ENCODE measurements at regions not wholly inside any gene's neighbourhood (a gene's known extent, or its start where the extent isn't known, plus 50 kb on each side); places are given as distances from the start of the nearest gene placed in this dataset.
"Not testable (repeated sequence)": the region's sequence is repeated elsewhere in the genome, so short reads cannot be mapped to it uniquely, and the experiment has no call there.

DNA sequence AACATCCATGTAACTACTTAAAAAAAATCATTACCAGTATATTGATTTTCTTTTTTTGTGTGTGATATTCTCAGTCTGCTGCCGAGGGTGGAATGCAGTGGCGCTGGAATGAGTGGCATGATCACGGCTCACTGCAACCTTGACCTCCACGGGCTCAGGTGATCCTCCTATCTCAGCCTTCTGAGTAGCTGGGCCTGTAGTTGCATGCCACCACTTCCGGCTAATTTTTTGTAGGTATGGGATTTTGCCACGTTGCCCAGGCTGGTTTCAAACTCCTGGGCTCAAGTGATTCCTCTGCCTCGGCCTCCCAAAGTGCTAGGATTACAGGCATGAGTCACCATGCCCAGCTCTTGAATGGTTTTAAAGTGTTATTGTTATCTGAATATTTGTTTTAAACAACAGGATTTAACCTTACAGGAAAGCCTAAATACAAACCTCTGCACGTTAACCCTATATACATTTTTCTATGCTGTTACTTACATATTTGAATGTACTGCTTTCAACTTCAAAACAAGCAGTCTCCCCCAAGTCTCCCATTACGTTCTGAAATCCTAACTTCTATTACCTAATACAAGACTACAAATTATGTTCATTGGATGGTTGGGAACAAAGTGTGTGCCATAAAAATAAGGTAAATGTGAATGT, 61.7 kb downstream of the KPNA2 start:
- Mint-ChIP-seq H3K4me3 (ENCODE audit: unreplicated experiment) (no peak overlapping the region), H3K27ac (ENCODE audit: low read depth, unreplicated experiment) (peak overlapping the region; percentile 42), H3K4me1 (ENCODE audit: insufficient read depth, unreplicated experiment) (no peaks in the 10 kb centered on the region), H3K27me3 (ENCODE audit: insufficient read depth, unreplicated experiment) (no peaks in the 10 kb centered on the region), H3K9me3 (ENCODE audit: unreplicated experiment) (no peaks in the 10 kb centered on the region), H3K36me3 (ENCODE audit: insufficient read depth, unreplicated experiment) (no peaks in the 10 kb centered on the region)
- peak; percentile 9 for DNase-seq (ENCODE audit: unreplicated experiment)
- TF ChIP-seq CTCF (IDR thresholded peaks at IDR 0.05; ENCODE audit: unreplicated experiment): no peak
- ChIA-PET CTCF (no interaction called here), POLR2A (interaction anchor here (0.6 kb wide), 1 partner anchor 62 kb away, joined by 3 read pairs; the partner anchor contains the start of gene KPNA2)
- intact Hi-C loops (cut with micrococcal nuclease): no loop called here
- no TSS peak for BruUV-seq (replicated peaks)

GRCh38 chr17:68099341-68099753, 63.8 kb downstream of the KPNA2 start:
- POLR2A ChIA-PET; intact Hi-C loops (cut with micrococcal nuclease); H3K27me3 Mint-ChIP-seq (ENCODE audit: insufficient read depth, unreplicated experiment); H3K27ac Mint-ChIP-seq (ENCODE audit: low read depth, unreplicated experiment); H3K9me3 Mint-ChIP-seq (ENCODE audit: unreplicated experiment); CTCF ChIA-PET; H3K36me3 Mint-ChIP-seq (ENCODE audit: insufficient read depth, unreplicated experiment); H3K4me3 Mint-ChIP-seq (ENCODE audit: unreplicated experiment); BruUV-seq (replicated peaks); DNase-seq (ENCODE audit: unreplicated experiment): not testable (repeated sequence)
- peaks cover 10% of the 10 kb centered on the region for H3K4me1 Mint-ChIP-seq (ENCODE audit: insufficient read depth, unreplicated experiment)

DNA sequence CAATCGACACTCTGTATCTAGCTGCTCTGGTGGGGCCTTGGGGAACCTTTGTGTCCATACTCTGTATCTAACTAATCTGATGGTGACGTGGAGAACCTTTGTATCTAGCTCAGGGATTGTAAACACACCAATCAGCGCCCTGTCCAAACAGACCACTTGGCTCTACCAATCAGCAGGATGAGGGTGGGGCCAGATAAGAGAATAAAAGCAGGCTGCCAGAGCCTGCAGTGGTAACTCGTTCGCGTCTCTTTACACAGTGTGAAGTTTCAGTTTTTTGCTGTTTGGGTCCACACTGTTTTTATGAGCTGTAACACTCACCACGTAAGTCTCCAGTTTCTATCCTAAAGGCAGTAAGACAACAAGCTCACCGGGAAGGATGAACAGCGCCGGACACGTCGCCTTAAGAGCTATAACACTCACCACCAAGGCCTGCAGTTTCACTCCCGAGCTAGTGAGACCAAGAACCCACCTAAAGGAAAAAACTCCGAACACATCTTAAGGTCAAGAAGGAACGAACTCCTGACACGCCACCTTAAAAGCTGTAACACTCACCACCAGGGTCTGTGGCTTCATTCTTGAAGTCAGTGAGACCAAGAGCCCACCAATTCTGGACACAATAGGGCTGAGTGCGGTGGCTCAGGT, 64.6 kb downstream of the KPNA2 start:
- H3K27me3 Mint-ChIP-seq (ENCODE audit: insufficient read depth, unreplicated experiment): no peaks in the 10 kb centered on the region
- no TSS peak for BruUV-seq (replicated peaks)
- no peak overlapping the region for H3K27ac Mint-ChIP-seq (ENCODE audit: low read depth, unreplicated experiment)
- peaks cover 10% of the 10 kb centered on the region for H3K4me1 Mint-ChIP-seq (ENCODE audit: insufficient read depth, unreplicated experiment)
- ChIA-PET POLR2A (no interaction called here), CTCF (no interaction called here)
- TF ChIP-seq CTCF (IDR thresholded peaks at IDR 0.05; ENCODE audit: unreplicated experiment): no peak
- DNase-seq (ENCODE audit: unreplicated experiment): no peak
- H3K4me3 Mint-ChIP-seq (ENCODE audit: unreplicated experiment): no peak overlapping the region
- intact Hi-C loops (cut with micrococcal nuclease): loop anchor here (10.0 kb wide), 2 partner anchors 65 to 105 kb away; partner anchors contain the start of genes C17orf58 and KPNA2
- H3K9me3 Mint-ChIP-seq (ENCODE audit: unreplicated experiment): no peaks in the 10 kb centered on the region
- no peaks in the 10 kb centered on the region for H3K36me3 Mint-ChIP-seq (ENCODE audit: insufficient read depth, unreplicated experiment)

GRCh38 chr17:68101075-68101986, 65.8 kb downstream of the KPNA2 start:
- peak; percentile 93 for DNase-seq (ENCODE audit: unreplicated experiment)
- TF ChIP-seq CTCF (IDR thresholded peaks at IDR 0.05; ENCODE audit: unreplicated experiment): no peak
- ChIA-PET POLR2A (interaction anchor here (0.6 to 3.5 kb wide), 7 partner anchors 11 to 411 kb away, joined by 3 to 20 read pairs (median 10); partner anchors contain the start of genes AMZ2, KPNA2 and PRKAR1A), CTCF (interaction anchor here (1.0 kb wide), 1 partner anchor 45 kb away, joined by 4 read pairs; no protein-coding TSS in a partner anchor)
- Mint-ChIP-seq H3K36me3 (ENCODE audit: insufficient read depth, unreplicated experiment) (peaks cover 6% of the 10 kb centered on the region), H3K4me3 (ENCODE audit: unreplicated experiment) (peak overlapping the region; percentile 96), H3K27me3 (ENCODE audit: insufficient read depth, unreplicated experiment) (no peaks in the 10 kb centered on the region), H3K4me1 (ENCODE audit: insufficient read depth, unreplicated experiment) (peaks cover 10% of the 10 kb centered on the region), H3K27ac (ENCODE audit: low read depth, unreplicated experiment) (peak overlapping the region; percentile 94), H3K9me3 (ENCODE audit: unreplicated experiment) (no peaks in the 10 kb centered on the region)
- intact Hi-C loops (cut with micrococcal nuclease): loop anchor here (10.0 kb wide), 2 partner anchors 67 to 107 kb away; partner anchors contain the start of genes C17orf58 and KPNA2
- BruUV-seq (replicated peaks): no TSS peak

Measured in MCF 10A (cell line).